Prostate gland (tissue), 2 donors: ENCODE measurements at regions not wholly inside any gene's neighbourhood (a gene's known extent, or its start where the extent isn't known, plus 50 kb on each side); places are given as distances from the start of the nearest gene placed in this dataset.

ENCODE experiments used
- DNase-seq: peaks from one replicate; pipeline ENCODE4 v3.0.0-alpha.2; 2019; ENCODE audit warnings: low spot score
- H3K27ac ChIP-seq, 2 donors: fragments of 200-600 bp; sonication (generic); 2 replicates each; pipeline ENCODE4 v1.5.1; 2017 to 2019
- H3K27me3 ChIP-seq: fragments of 200-600 bp; sonication (generic); replicated peaks from 2 replicates; pipeline ENCODE4 v1.5.1; 2019; ENCODE audit not compliant: insufficient read depth
- H3K36me3 ChIP-seq, 2 donors: fragments of 200-600 bp; sonication (generic); 1 replicate in 1 of 2; 2 replicates in 1 of 2; pipeline versions ENCODE4 v1.5.1 to v1.8.1; 2017 to 2019
- H3K4me1 ChIP-seq: fragments of 200-600 bp; sonication (generic); replicated peaks from 2 replicates; pipeline ENCODE4 v1.5.1; 2019
- H3K4me3 ChIP-seq, 2 donors: fragments of 200-600 bp; sonication (generic); 2 replicates each; pipeline ENCODE4 v1.5.1; 2017 to 2019
- H3K9me3 ChIP-seq: fragments of 200-600 bp; sonication (generic); 2 replicates; pipeline ENCODE4 v1.5.1; 2017
- CTCF ChIP-seq, 4 experiments: fragments of 200-600 bp in 2 of 4; fragments of 450-650 bp in 2 of 4; sonication (generic) in 2 of 4; IDR thresholded peaks; 1 replicate in 3 of 4; 2 replicates in 1 of 4; pipeline ENCODE4 v1.5.1; 2016 to 2019; ENCODE audit warnings: antibody characterized with exemption in 4 of 4, mild to moderate bottlenecking in 2 of 4, moderate library complexity in 2 of 4
- POLR2A ChIP-seq: fragments of 450-650 bp; IDR thresholded peaks from one replicate; pipeline ENCODE4 v1.6.1; 2016; ENCODE audit warnings: antibody characterized with exemption, mild to moderate bottlenecking
- POLR2AphosphoS5 ChIP-seq: sonication (generic); formaldehyde crosslinking; IDR thresholded peaks from one replicate; pipeline ENCODE4 v1.6.1; 2017; ENCODE audit warnings: antibody characterized with exemption
- WGBS: methylation state at CpG from one replicate; pipeline ENCODE4 v1.1.5; 2018; 5-methylcytosine and 5-hydroxymethylcytosine counted together
- intact Hi-C: fragments of 100-400 bp; cut with DNase I; formaldehyde crosslinking; loops from one replicate; pipeline ENCODE4 v1.14.2; 2022

DNA sequence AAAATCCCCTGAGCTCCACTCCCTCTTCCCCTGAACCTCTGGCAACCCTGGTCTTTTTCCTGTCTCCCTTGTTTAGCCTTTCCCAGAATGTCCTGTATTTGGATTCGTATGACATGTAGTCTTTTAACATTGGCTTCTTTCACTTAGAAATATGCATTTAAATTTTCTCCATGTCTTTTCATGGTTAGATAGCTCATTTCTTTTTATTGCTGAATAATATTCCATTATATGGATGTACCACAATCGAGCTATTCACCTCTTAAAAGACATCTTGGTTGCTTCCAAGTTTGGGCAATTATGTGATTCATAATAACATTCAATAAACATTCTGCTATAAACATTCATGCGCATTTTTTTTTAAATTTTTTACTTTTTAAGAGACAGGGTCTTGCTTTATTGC lies 99.6 kb upstream of the ZNF536 start:
- DNase-seq, result no peak
- no peaks in the 10 kb centered on the region for H3K27me3 ChIP-seq
- H3K9me3 ChIP-seq, result no peaks in the 10 kb centered on the region
- H3K4me3 ChIP-seq, result no peak overlapping the region
- intact Hi-C loops, result no loop called here
- H3K36me3 ChIP-seq, result no peaks in the 10 kb centered on the region
- no peaks in the 10 kb centered on the region for H3K4me1 ChIP-seq
- no peak overlapping the region for H3K27ac ChIP-seq
- WGBS, result 88% methylated on average over 3 of the region's 3 CpGs
- no peak for TF ChIP-seq POLR2AphosphoS5
- no peak for TF ChIP-seq CTCF (IDR thresholded peaks at IDR 0.05)
- TF ChIP-seq POLR2A, result no peak

- Histone ChIP-seq H3K9me3 (no peaks in the 10 kb centered on the region), H3K27me3 (no peaks in the 10 kb centered on the region), H3K27ac (no peak overlapping the region), H3K36me3 (no peaks in the 10 kb centered on the region), H3K4me1 (no peaks in the 10 kb centered on the region), H3K4me3 (no peak overlapping the region)
- TF ChIP-seq POLR2A, result no peak
- no peak for TF ChIP-seq CTCF (IDR thresholded peaks at IDR 0.05)
- no peak for TF ChIP-seq POLR2AphosphoS5
- 85% methylated on average over 2 of the region's 2 CpGs for WGBS
- intact Hi-C loops, result no loop called here
- DNase-seq, result no peak
Observed at GRCh38 chr19:30273184-30273583, 99.0 kb upstream of the ZNF536 start.

GRCh38 chr19:30274987-30275386 lies 97.2 kb upstream of the ZNF536 start:
- Histone ChIP-seq H3K4me3 (no peak overlapping the region), H3K9me3 (no peaks in the 10 kb centered on the region), H3K27ac (no peak overlapping the region), H3K4me1 (no peaks in the 10 kb centered on the region), H3K27me3 (no peaks in the 10 kb centered on the region), H3K36me3 (no peaks in the 10 kb centered on the region)
- no peak for TF ChIP-seq POLR2AphosphoS5
- intact Hi-C loops, result no loop called here
- no peak for DNase-seq
- 88% methylated on average over 3 of the region's 3 CpGs for WGBS

DNA sequence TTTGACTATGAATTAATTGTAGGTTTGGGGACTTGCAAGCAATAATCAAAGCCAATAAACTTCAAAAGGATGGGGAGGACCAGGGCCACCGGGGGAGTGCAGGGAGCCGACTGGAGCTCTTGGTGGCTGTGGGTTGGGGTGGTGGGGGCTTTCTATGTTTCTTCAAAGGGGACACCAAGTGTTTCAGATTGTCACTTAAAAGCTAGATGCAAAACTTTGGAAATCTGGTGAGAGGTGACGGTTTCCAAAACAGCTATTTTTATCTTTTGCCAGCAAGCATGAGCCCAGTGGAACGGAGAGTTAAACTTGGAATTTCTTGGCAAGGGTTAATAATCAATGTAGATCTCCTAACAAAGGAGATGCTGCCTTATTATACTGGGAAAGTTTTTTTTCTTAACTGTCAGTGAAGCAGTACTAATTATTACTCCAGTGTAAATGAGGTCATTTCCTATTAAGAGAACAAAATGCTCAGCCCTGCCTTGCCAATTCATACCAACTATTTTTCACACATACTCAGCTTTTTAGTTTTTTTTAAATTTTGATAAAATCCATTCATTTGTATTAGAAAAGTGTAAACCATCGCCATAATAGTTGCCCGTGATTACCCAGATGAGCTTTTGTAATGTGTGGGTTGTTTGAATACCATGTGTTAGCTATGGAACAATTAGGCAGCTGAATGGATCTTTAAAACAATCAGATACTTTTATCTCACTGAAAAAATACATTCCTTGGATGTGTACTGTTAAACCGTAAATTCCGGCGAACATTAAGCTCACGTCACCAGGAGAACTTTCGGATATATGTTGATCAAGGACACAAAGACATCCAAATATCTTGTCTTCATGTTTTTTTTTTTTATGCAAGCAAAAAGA lies 95.9 kb upstream of the ZNF536 start:
- intact Hi-C loops, result no loop called here
- Histone ChIP-seq H3K4me1 (no peaks in the 10 kb centered on the region), H3K36me3 (no peaks in the 10 kb centered on the region), H3K9me3 (no peaks in the 10 kb centered on the region), H3K27ac (no peak overlapping the region), H3K27me3 (no peaks in the 10 kb centered on the region), H3K4me3 (no peak overlapping the region)
- 40% methylated on average over 11 of the region's 11 CpGs for WGBS
- TF ChIP-seq POLR2A, result no peak
- no peak for TF ChIP-seq POLR2AphosphoS5
- no peak for TF ChIP-seq CTCF (IDR thresholded peaks at IDR 0.05)
- no peak for DNase-seq

DNA sequence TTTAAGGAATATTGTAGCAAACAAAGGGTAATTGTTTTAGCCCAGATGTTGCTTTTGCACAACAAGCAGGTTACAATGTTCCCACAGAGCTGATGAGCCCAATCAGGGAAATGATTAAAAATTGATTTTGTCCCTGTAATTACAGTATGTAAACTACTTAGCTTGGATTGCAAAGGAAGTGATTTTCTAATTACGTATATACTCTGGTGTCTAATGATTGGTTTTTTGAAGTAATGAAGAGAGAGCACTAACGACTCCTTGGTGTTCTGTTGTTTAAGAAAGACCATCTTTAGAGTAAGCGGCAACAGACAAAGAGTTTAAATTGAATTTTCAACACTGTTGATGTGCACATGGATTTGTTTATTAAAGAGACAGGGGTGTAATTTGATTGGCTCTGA lies 95.3 kb upstream of the ZNF536 start:
- intact Hi-C loops, result no loop called here
- H3K4me1 ChIP-seq, result no peaks in the 10 kb centered on the region
- TF ChIP-seq POLR2A (no peak), POLR2AphosphoS5 (no peak), CTCF (IDR thresholded peaks at IDR 0.05) (no peak)
- no peak overlapping the region for H3K4me3 ChIP-seq
- no peaks in the 10 kb centered on the region for H3K36me3 ChIP-seq
- no peak for DNase-seq
- no peak overlapping the region for H3K27ac ChIP-seq
- 54% methylated on average over 3 of the region's 3 CpGs for WGBS
- H3K27me3 ChIP-seq, result no peaks in the 10 kb centered on the region
- H3K9me3 ChIP-seq, result no peaks in the 10 kb centered on the region
